H1 (cell line): ENCODE measurements at regions not wholly inside any gene's neighbourhood (a gene's known extent, or its start where the extent isn't known, plus 50 kb on each side); places are given as distances from the start of the nearest gene placed in this dataset.

Experiments
- ASH2L ChIP-seq: fragments of 200-600, 300-600 bp; sonication (generic); IDR thresholded peaks from one replicate; pipeline ENCODE4 v1.7.1; 2017; ENCODE audit warnings: low read length
- CHD2 ChIP-seq: IDR thresholded peaks from 2 replicates; pipeline ENCODE4 v1.6.1; 2012; ENCODE audit warnings: low read length, improper control_type of control experiment
- CREB1 ChIP-seq: IDR thresholded peaks from 2 replicates; pipeline ENCODE4 v1.6.1; 2012; ENCODE audit warnings: inconsistent platforms
- JUN ChIP-seq: IDR thresholded peaks from 2 replicates; pipeline ENCODE4 v1.6.1; 2011; ENCODE audit warnings: low read depth, mild to moderate bottlenecking, improper control_type of control experiment, low read length
- JUND ChIP-seq: IDR thresholded peaks from 2 replicates; pipeline ENCODE4 v1.6.1; 2011; ENCODE audit warnings: mild to moderate bottlenecking, improper control_type of control experiment, low read length
- KDM4A ChIP-seq: IDR thresholded peaks from one replicate; pipeline ENCODE4 v1.7.1; 2012; ENCODE audit warnings: low read depth, mild to moderate bottlenecking, moderate library complexity, low read length, inconsistent platforms; ENCODE audit not compliant: severe bottlenecking
- NANOG ChIP-seq: IDR thresholded peaks from 2 replicates; pipeline ENCODE4 v1.6.1; 2011; ENCODE audit warnings: low read length, low read depth, mild to moderate bottlenecking, inconsistent platforms; ENCODE audit not compliant: insufficient read depth, poor library complexity, severe bottlenecking
- NRF1 ChIP-seq: IDR thresholded peaks from 2 replicates; pipeline ENCODE4 v1.6.1; 2011; ENCODE audit warnings: mild to moderate bottlenecking, low read depth, low read length, improper control_type of control experiment
- RBBP5 ChIP-seq: IDR thresholded peaks from 2 replicates; pipeline ENCODE4 v1.7.1; 2012; ENCODE audit warnings: low read depth, mild to moderate bottlenecking, inconsistent platforms, low read length, moderate library complexity, borderline replicate concordance
- RNF2 ChIP-seq: fragments of 200-900, 300-1000 bp; sonication (generic); IDR thresholded peaks from 2 replicates; pipeline ENCODE4 v1.7.1; 2016; ENCODE audit warnings: borderline replicate concordance, low read depth, mild to moderate bottlenecking, antibody characterized with exemption, low read length; ENCODE audit not compliant: poor library complexity, severe bottlenecking; ENCODE audit errors: missing control alignments
- RXRA ChIP-seq: IDR thresholded peaks from 2 replicates; pipeline ENCODE4 v1.6.1; 2011; ENCODE audit warnings: low read depth, mild to moderate bottlenecking, low read length, moderate library complexity; ENCODE audit not compliant: insufficient read depth
- SIN3A ChIP-seq, 2 experiments: IDR thresholded peaks in 1 of 2; conservative IDR thresholded peaks in 1 of 2; 2 replicates each; pipeline ENCODE4 v1.6.1; 2011 to 2012; ENCODE audit warnings: low read length in 2 of 2, improper control_type of control experiment in 1 of 2, low read depth in 1 of 2, mild to moderate bottlenecking in 1 of 2
- SIX5 ChIP-seq: IDR thresholded peaks from 2 replicates; pipeline ENCODE4 v1.6.1; 2011; ENCODE audit warnings: mild to moderate bottlenecking, low read depth, low read length
- SP4 ChIP-seq: IDR thresholded peaks from 2 replicates; pipeline ENCODE4 v1.6.1; 2012; ENCODE audit warnings: low read length, inconsistent platforms
- TBP ChIP-seq: IDR thresholded peaks from 2 replicates; pipeline ENCODE4 v1.6.1; 2011; ENCODE audit warnings: low read depth, low read length, improper control_type of control experiment
- TCF12 ChIP-seq: IDR thresholded peaks from 2 replicates; pipeline ENCODE4 v1.6.1; 2011; ENCODE audit warnings: low read depth, mild to moderate bottlenecking, low read length
- ZNF274 ChIP-seq: IDR thresholded peaks from 2 replicates; pipeline ENCODE4 v1.7.0; 2012; ENCODE audit warnings: low read length, borderline replicate concordance; ENCODE audit errors: extremely low read depth
- TF ChIP-seq, protein P1 (sequence below): IDR thresholded peaks from 2 replicates; pipeline ENCODE4 v1.6.1; 2011; ENCODE audit warnings: low read depth, mild to moderate bottlenecking, low read length; ENCODE audit not compliant: insufficient read depth

DNA sequence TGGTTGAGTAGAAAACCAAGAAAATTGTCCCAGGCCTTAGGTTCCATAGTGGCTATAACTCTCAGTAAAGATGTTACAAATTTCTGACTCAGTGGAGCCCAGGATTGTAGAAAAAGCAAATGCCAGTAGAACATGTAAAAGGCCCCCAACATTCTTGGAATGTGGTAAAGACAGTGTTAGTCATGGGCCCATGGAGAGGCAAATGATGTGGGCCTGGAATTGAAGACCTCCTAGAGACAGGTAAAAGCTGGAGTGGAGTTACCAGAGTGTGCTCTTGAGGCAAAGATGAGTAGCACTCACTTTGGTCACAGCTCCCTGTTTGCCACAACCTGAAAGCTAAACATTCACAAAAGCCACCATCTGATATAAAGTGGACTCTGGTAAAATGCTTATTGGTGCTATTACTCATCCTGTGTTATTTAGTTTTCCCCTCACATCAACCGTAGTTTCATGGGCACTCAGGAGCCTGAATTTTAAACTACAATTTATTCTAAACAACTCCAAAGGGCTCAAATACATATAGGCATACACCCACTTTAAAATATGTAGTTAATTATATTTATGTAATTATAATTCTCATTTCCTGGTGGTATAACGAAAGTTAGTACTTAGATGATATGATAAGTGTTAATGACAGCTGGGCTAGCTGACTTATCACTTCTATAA is 359.6 kb upstream of the NECTIN3 start (continued):
- TF ChIP-seq, protein P1, sequence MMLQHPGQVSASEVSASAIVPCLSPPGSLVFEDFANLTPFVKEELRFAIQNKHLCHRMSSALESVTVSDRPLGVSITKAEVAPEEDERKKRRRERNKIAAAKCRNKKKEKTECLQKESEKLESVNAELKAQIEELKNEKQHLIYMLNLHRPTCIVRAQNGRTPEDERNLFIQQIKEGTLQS, result 0 out of 2 replicates have a peak, but pooled peaks have one; percentile 39
- TF ChIP-seq RNF2 (no peak), RXRA (0 out of 2 replicates have a peak, but pooled peaks have one; percentile 11), CHD2 (no peak), TBP (no peak), SIX5 (no peak), JUND (peak; percentile 89; the same call in 1 of the 2 replicates), SIN3A (conservative IDR thresholded peaks at IDR 0.05 in 1 of 2, IDR thresholded peaks at IDR 0.05 in 1 of 2; ENCODE audit: low read depth in 1 of 2, low read length in 2 of 2) (no peak), JUN (peak; percentile 63; the same call in 1 of the 2 replicates), NRF1 (no peak), TCF12 (0 out of 2 replicates have a peak, but pooled peaks have one; percentile 10), ASH2L (peak; percentile 98), ZNF274 (no peak), SP4 (no peak), RBBP5 (0 out of 2 replicates have a peak, but pooled peaks have one; percentile 11), CREB1 (no peak), KDM4A (no peak), NANOG (peak; percentile 58)
- TF ChIP-seq, all 59 proteins: peak for 19
